Lung (tissue), 11 donors: ENCODE measurements at regions not wholly inside any gene's neighbourhood (a gene's known extent, or its start where the extent isn't known, plus 50 kb on each side); places are given as distances from the start of the nearest gene placed in this dataset.

Experiments used
- ATAC-seq: fragments of 200-7000 bp; cut with Tn5 transposase; one replicate; pipeline ENCODE4 v1.9.1; 2020; ENCODE audit warnings: moderate number of reproducible peaks; ENCODE audit not compliant: insufficient read depth, low FRiP score
- DNase-seq, 3 donors: peaks; one replicate each; pipeline ENCODE4 v3.0.0-alpha.2; 2013 to 2017
- H3K27ac ChIP-seq, 2 donors: one replicate each; pipeline ENCODE4 v1.5.1; 2013; ENCODE audit warnings: mild to moderate bottlenecking in 2 of 2, moderate library complexity in 2 of 2, control low read depth in 1 of 2, inconsistent platforms in 1 of 2, low read depth in 1 of 2, low read length in 1 of 2
- H3K27me3 ChIP-seq, 3 donors: one replicate each; pipeline ENCODE4 v1.5.1; 2013; ENCODE audit warnings: low read length in 2 of 3; ENCODE audit not compliant: control insufficient read depth in 3 of 3, insufficient read depth in 3 of 3
- H3K36me3 ChIP-seq, 4 donors: one replicate each; pipeline ENCODE4 v1.5.1; 2013; ENCODE audit warnings: low read length in 4 of 4, mild to moderate bottlenecking in 1 of 4, moderate library complexity in 1 of 4; ENCODE audit not compliant: control insufficient read depth in 4 of 4, insufficient read depth in 4 of 4
- H3K4me1 ChIP-seq, 5 donors: one replicate each; pipeline ENCODE4 v1.5.1; 2013; ENCODE audit warnings: low read length in 5 of 5, mild to moderate bottlenecking in 2 of 5, moderate library complexity in 1 of 5; ENCODE audit not compliant: control insufficient read depth in 5 of 5, insufficient read depth in 5 of 5
- H3K4me3 ChIP-seq: one replicate; pipeline ENCODE4 v1.5.1; 2013; ENCODE audit warnings: mild to moderate bottlenecking, control low read depth, moderate library complexity
- H3K9ac ChIP-seq, 2 donors: one replicate each; pipeline ENCODE4 v1.5.1; 2013; ENCODE audit warnings: low read length in 2 of 2, control low read depth in 1 of 2; ENCODE audit not compliant: insufficient read depth in 1 of 2
- H3K9me3 ChIP-seq, 4 donors: one replicate each; pipeline ENCODE4 v1.5.1; 2013; ENCODE audit warnings: low read length in 3 of 4, mild to moderate bottlenecking in 1 of 4, moderate library complexity in 1 of 4; ENCODE audit not compliant: control insufficient read depth in 4 of 4, insufficient read depth in 3 of 4
- CTCF ChIP-seq: IDR thresholded peaks from 2 replicates; pipeline ENCODE4 v1.5.1; 2012; ENCODE audit warnings: mild to moderate bottlenecking; ENCODE audit errors: control extremely low read depth, extremely low read depth
- WGBS, 2 donors: extraction: QIAGEN DNeasy Blood & Tissue Kit; methylation state at CpG; one replicate each; pipeline ENCODE4 v1.1.7; 2013; 5-methylcytosine and 5-hydroxymethylcytosine counted together
- donor health status: control.
- donor health status: control.
- donor health status: Bipolar disorder and iron deficiency.
- donor health status: healthy.
- donor health status: DM: yes; HTN: yes; CAD: no.

GRCh38 chr2:75253526-75253925, 54.2 kb upstream of the TACR1 start:
- Histone ChIP-seq H3K27ac (no peak overlapping the region), H3K27me3 (no peaks in the 10 kb centered on the region), H3K9ac (no peak overlapping the region), H3K4me3 (no peak overlapping the region), H3K36me3 (no peaks in the 10 kb centered on the region), H3K4me1 (no peaks in the 10 kb centered on the region), H3K9me3 (peaks cover 0 to 14% (median 6%) of the 10 kb centered on the region in 4 donors)
- TF ChIP-seq CTCF = no peak
- ATAC-seq (no peak), DNase-seq (no peak)

GRCh38 chr2:75251896-75252295, 52.6 kb upstream of the TACR1 start:
- Histone ChIP-seq H3K4me1 (no peaks in the 10 kb centered on the region), H3K9me3 (peaks cover 0 to 14% (median 6%) of the 10 kb centered on the region in 4 donors), H3K27ac (no peak overlapping the region), H3K4me3 (no peak overlapping the region), H3K9ac (no peak overlapping the region), H3K27me3 (no peaks in the 10 kb centered on the region), H3K36me3 (no peaks in the 10 kb centered on the region)
- 84 to 89% methylated on average over 3 of the region's 3 CpGs for WGBS, 2 donors
- DNase-seq (no peak), ATAC-seq (no peak)
- no peak for TF ChIP-seq CTCF
